RWPE1 (cell line): ENCODE measurements at regions not wholly inside any gene's neighbourhood (a gene's known extent, or its start where the extent isn't known, plus 50 kb on each side); places are given as distances from the start of the nearest gene placed in this dataset.

Experiments
- CTCF ChIA-PET: fragments of 350-600 bp; sonication (Branson Sonifier 250); formaldehyde crosslinking; extraction: SDS; loops from one replicate; lab custom pipeline; 2021; lab: Yijun Ruan, JAX
- POLR2A ChIA-PET: fragments of 400-600 bp; formaldehyde crosslinking; extraction: SDS; loops from one replicate; lab custom pipeline; 2020; ENCODE audit warnings: antibody characterized with exemption; ENCODE audit not compliant: low non-redundant PET; lab: Yijun Ruan, JAX
- DNase-seq: peaks from one replicate; pipeline ENCODE4 v3.0.0; 2012; ENCODE audit warnings: low spot score
- H3K27ac ChIP-seq: fragments of 450-650 bp; 2 replicates; pipeline ENCODE4 v1.5.1; 2017
- CTCF ChIP-seq: fragments of 450-650 bp; conservative IDR thresholded peaks from 2 replicates; pipeline ENCODE4 v1.5.1; 2017; ENCODE audit warnings: low read depth, mild to moderate bottlenecking

- ChIA-PET CTCF (no interaction called here), POLR2A (no interaction called here)
- H3K27ac ChIP-seq, result no peak overlapping the region
- TF ChIP-seq CTCF, result no peak
- no peak for DNase-seq
Observed at GRCh38 chr5:113969901-113970300, 392.0 kb upstream of the KCNN2 start.

DNA sequence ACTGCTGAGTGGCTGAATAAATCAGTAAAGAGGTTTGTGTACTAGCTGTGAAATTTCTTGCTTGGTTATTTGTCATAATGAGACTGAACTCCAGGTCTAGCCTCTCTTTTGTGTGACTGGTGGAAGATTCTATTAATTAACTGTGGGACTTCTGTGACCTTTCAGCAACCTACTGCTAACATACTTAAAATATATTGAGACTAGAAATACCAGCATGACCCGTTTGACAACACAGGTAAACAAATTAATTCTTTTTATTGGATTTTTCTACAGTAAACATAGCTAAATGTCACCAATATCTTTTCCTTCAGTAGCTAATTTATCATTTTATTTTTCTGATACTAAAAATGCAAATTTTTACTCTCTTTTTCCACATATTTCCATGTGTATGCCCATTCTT, 390.4 kb upstream of the KCNN2 start:
- no peak overlapping the region for H3K27ac ChIP-seq
- DNase-seq, result no peak
- POLR2A ChIA-PET, result no interaction called here
- CTCF ChIA-PET, result interaction anchor here (0.6 kb wide), 1 partner anchor 60 kb away, joined by 3 read pairs; no protein-coding TSS in a partner anchor
- no peak for TF ChIP-seq CTCF

DNA sequence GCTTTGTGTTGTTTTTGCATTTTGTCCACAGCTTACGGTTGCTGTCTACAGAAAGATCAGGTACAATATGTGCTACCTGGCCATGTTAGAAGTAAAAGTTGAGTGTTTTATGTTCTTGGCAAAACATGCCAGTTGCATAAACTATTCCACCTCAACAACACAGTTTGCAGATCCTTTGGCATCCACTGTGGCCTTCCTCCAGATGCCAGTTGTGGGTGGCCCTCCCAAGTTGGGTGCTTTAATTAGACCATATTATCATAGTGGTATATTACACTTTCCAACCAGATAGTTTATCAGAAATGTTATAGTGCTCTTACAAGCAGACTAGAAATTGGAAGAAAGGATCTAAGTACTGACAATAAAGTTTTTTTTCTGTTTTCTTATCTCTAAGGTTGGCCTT, 386.9 kb upstream of the KCNN2 start:
- no peak overlapping the region for H3K27ac ChIP-seq
- TF ChIP-seq CTCF, result no peak
- POLR2A ChIA-PET, result no interaction called here
- CTCF ChIA-PET, result no interaction called here
- no peak for DNase-seq

GRCh38 chr5:113984928-113985327, 376.9 kb upstream of the KCNN2 start:
- ChIA-PET CTCF (no interaction called here), POLR2A (no interaction called here)
- DNase-seq, result no peak
- no peak overlapping the region for H3K27ac ChIP-seq
- no peak for TF ChIP-seq CTCF

- CTCF ChIA-PET, result interaction anchor here (0.7 kb wide), 1 partner anchor 27 kb away, joined by 3 read pairs; no protein-coding TSS in a partner anchor
- DNase-seq, result no peak
- no peak for TF ChIP-seq CTCF
- POLR2A ChIA-PET, result no interaction called here
- no peak overlapping the region for H3K27ac ChIP-seq
Observed at GRCh38 chr5:113985505-113985904, 376.4 kb upstream of the KCNN2 start.

DNA sequence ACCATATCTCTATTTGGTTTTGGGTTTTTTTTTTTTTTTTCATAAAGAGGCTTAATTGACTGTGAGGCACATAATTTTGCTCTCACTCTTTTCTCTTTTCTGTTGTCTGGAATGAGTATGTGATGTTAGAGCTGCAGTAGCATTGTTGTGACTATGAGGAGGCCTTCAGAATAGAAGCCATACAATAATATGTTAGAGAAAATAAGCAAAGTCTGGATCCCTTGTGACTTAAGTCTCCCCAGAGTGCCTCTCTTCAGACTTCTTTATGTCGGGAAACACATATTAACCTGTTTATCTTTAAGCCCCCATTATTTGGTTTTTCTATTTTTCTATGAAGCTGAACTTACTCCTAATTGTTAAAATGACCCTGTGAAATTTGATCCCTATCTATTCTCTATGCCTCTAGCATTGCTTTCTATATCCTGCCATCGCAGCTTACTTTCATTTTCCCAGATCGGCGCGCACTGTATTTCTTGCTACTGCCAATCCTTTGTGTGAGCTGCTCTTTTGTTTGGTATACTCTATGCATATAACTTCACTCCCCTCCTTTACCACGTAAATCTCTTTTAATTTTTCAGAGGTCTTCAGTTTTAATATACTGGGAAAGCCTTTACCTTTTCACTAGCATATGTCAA, 372.5 kb upstream of the KCNN2 start:
- CTCF ChIA-PET, result interaction anchor here (0.5 to 0.8 kb wide), 3 partner anchors 111 to 1500 kb away, joined by 3 to 7 read pairs (median 4); no protein-coding TSS in a partner anchor
- H3K27ac ChIP-seq, result no peak overlapping the region
- TF ChIP-seq CTCF, result no peak
- peak; percentile 9 for DNase-seq
- POLR2A ChIA-PET, result no interaction called here
